ENCODE measurements at regions not wholly inside any gene's neighbourhood (a gene's known extent, or its start where the extent isn't known, plus 50 kb on each side); places are given as distances from the start of the nearest gene placed in this dataset.
"Not testable (repeated sequence)": the region's sequence is repeated elsewhere in the genome, so short reads cannot be mapped to it uniquely, and the experiment has no call there.

DNA sequence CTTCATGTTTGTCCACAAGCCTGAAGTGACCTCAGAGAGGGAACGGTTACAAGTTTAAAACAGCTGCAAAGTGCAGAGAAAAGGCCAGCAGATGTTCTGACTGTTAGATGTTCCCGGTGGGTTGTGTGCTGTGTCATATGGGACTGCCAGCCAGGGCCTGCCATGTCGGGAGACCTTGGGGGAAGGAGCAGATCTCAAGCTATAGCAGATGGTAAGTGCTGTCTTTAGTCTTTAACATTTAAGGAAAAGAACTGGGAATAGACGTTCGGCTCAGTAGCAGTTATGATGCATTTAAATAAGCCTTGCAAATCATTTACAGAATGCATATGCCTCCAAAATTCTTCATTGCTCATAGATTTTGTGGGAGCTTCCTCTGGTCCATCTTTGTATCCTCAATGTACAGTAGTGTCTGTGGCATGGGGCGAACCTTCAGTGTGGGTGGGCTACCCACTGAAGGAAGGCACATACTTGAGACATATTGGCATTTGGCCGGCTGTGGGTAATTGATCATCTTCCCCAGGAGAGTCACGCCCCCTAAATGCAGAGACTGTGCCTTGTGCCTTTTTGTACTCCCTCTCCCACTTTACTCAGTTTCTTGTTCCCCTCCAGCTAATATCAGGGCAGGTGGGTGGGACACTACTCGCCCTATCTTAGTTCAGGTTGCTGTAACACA, 131.9 kb downstream of the NPIPB5 start:
- ChIA-PET CTCF (no interaction called here), POLR2A (no interaction called here)
- no peaks in the 10 kb centered on the region for H3K27me3 Mint-ChIP-seq
- H3K4me1 ChIP-seq (ENCODE audit: control insufficient read depth in 2 of 2, insufficient read depth in 2 of 2, low read length in 2 of 2), result no peaks in the 10 kb centered on the region
- H3K4me3 Mint-ChIP-seq, result no peak overlapping the region
- H3K36me3 Mint-ChIP-seq, result no peaks in the 10 kb centered on the region
- H3K9me3 Mint-ChIP-seq, result no peaks in the 10 kb centered on the region
- no peak overlapping the region for H3K27ac Mint-ChIP-seq
- H3K27ac ChIP-seq (ENCODE audit: low read depth, low read length), result no peak overlapping the region
- peaks cover 0 to 2% (median 0%) of the 10 kb centered on the region in 3 experiments for H3K9me3 ChIP-seq (ENCODE audit: control insufficient read depth in 2 of 3, low read length in 3 of 3)
- H3K4me1 Mint-ChIP-seq, result no peaks in the 10 kb centered on the region
- H3K4me3 ChIP-seq (ENCODE audit: low read length), result no peak overlapping the region
- DNase-seq, result no peak
- intact Hi-C loops (cut with micrococcal nuclease), result no loop called here
- no peak for ATAC-seq
- peaks cover 0 to 4% of the 10 kb centered on the region in 2 donors for H3K27me3 ChIP-seq (ENCODE audit: control insufficient read depth in 2 of 2, insufficient read depth in 2 of 2, low read length in 2 of 2)
- H3K36me3 ChIP-seq (ENCODE audit: control insufficient read depth in 2 of 3, insufficient read depth in 3 of 3, low read length in 3 of 3), result no peaks in the 10 kb centered on the region

DNA sequence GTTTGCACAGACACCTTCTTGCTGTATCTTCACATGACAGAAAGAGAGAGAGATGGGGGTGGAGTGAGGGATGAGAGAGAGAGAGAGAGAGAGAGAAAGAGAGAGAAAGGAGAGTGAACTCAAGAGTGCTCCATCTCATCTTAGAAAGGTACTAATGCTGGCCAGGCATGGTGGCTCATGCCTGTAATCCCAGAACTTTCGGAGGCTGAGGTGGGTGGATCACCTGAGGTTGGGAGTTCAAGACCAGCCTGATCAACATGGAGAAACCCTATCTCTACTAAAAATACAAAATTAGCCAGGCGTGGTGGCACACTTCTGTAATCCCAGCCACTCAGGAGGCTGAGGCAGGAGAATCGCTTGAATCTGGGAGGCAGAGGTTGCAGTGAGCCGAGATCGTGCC, 132.5 kb downstream of the NPIPB5 start:
- POLR2A ChIA-PET; H3K27ac ChIP-seq (ENCODE audit: low read depth, low read length); H3K4me3 Mint-ChIP-seq; H3K36me3 Mint-ChIP-seq; H3K4me3 ChIP-seq (ENCODE audit: low read length); CTCF ChIA-PET; H3K4me1 Mint-ChIP-seq; H3K9me3 ChIP-seq (ENCODE audit: control insufficient read depth in 2 of 3, low read length in 3 of 3); H3K27me3 Mint-ChIP-seq; H3K27me3 ChIP-seq (ENCODE audit: control insufficient read depth in 2 of 2, insufficient read depth in 2 of 2, low read length in 2 of 2); H3K36me3 ChIP-seq (ENCODE audit: control insufficient read depth in 2 of 3, insufficient read depth in 3 of 3, low read length in 3 of 3); ATAC-seq; H3K27ac Mint-ChIP-seq; H3K4me1 ChIP-seq (ENCODE audit: control insufficient read depth in 2 of 2, insufficient read depth in 2 of 2, low read length in 2 of 2); H3K9me3 Mint-ChIP-seq; intact Hi-C loops (cut with micrococcal nuclease): not testable (repeated sequence)
- DNase-seq, result peak in 1 of 9 donors; percentile 7

DNA sequence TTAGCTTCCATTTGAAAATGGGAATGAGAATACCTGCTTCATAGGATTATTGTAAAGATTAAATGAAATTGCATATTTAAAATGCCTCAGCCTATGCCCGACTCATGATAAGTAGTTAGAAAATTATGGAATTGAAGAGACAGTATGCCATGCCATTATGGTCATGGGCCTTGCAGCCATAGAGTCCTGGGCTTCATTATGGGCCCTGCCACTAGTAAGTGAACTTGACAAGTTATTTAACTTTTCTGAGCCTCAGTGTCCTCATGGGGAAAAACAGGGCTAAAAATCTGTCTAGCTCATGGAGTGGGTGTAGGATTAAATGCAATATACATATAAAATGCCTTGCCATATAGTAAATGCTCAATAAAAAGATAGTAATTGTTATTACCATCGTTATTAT, 133.2 kb downstream of the NPIPB5 start:
- Histone ChIP-seq H3K4me3 (ENCODE audit: low read length) (no peak overlapping the region), H3K4me1 (ENCODE audit: control insufficient read depth in 2 of 2, insufficient read depth in 2 of 2, low read length in 2 of 2) (no peaks in the 10 kb centered on the region), H3K36me3 (ENCODE audit: control insufficient read depth in 2 of 3, insufficient read depth in 3 of 3, low read length in 3 of 3) (no peaks in the 10 kb centered on the region), H3K9me3 (ENCODE audit: control insufficient read depth in 2 of 3, low read length in 3 of 3) (no peaks in the 10 kb centered on the region), H3K27me3 (ENCODE audit: control insufficient read depth in 2 of 2, insufficient read depth in 2 of 2, low read length in 2 of 2) (peaks cover 0 to 4% of the 10 kb centered on the region in 2 donors), H3K27ac (ENCODE audit: low read depth, low read length) (no peak overlapping the region)
- H3K27me3 Mint-ChIP-seq, result no peaks in the 10 kb centered on the region
- DNase-seq (no peak), ATAC-seq (no peak)
- POLR2A ChIA-PET, result no interaction called here
- no peaks in the 10 kb centered on the region for H3K36me3 Mint-ChIP-seq
- intact Hi-C loops (cut with micrococcal nuclease), result no loop called here
- no peak overlapping the region for H3K27ac Mint-ChIP-seq
- no peaks in the 10 kb centered on the region for H3K9me3 Mint-ChIP-seq
- CTCF ChIA-PET, result no interaction called here
- H3K4me3 Mint-ChIP-seq, result no peak overlapping the region
- no peaks in the 10 kb centered on the region for H3K4me1 Mint-ChIP-seq

DNA sequence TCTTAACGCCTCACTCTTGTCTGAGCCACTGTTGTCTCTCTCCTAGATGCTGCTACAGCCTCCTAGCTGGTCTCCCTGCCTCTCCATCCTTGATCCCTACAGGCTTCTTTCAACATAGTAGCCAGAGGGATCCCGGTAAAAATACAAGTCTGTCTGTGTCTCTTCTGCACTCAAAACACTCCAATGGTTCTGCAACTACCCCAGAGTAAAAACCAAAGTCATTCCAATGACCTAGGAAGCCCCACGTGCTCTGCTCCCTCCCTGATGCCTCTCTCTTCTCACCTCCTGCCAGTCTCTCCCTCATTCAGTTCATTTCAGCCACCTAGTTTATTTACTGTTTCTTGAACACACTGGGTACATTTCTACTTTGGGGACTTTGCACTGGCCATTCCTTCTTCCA, 135.2 kb downstream of the NPIPB5 start:
- POLR2A ChIA-PET, result no interaction called here

DNA sequence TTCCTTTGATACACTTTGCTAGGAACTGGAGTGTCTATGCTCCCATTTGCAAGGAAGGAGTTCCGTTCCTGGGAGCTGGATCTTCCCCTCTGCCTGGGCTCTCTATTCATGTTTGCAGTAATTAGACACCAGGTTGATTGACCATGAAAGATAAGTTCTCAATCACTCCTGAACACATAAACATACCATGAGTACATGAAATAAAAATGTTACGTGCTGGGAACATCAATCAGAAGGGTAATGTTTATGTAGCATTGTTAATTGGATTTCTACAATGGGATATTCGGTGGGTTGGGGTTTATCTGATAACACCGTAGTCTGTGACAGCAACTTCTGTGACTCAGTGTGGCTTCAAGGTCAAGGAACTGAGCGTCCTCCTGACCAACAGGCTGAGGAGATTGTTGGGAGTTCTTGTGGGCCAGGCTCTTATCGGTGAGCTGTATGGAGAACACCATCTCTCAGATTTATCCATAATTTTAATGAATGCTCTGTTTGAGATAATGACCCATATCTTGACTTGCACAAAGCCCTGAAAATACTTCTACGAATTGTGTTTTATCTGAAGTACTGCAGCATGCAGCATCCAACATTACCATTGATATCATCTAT, 136.4 kb downstream of the NPIPB5 start:
- no peak overlapping the region for H3K27ac ChIP-seq (ENCODE audit: low read depth, low read length)
- ATAC-seq, result no peak
- no peaks in the 10 kb centered on the region for H3K27me3 ChIP-seq (ENCODE audit: control insufficient read depth in 2 of 2, insufficient read depth in 2 of 2, low read length in 2 of 2)

More for the DNA sequence above, 135.2 kb downstream of the NPIPB5 start:
- Histone ChIP-seq H3K4me1 (ENCODE audit: control insufficient read depth in 2 of 2, insufficient read depth in 2 of 2, low read length in 2 of 2) (no peaks in the 10 kb centered on the region), H3K36me3 (ENCODE audit: control insufficient read depth in 2 of 3, insufficient read depth in 3 of 3, low read length in 3 of 3) (no peaks in the 10 kb centered on the region), H3K27ac (ENCODE audit: low read depth, low read length) (no peak overlapping the region), H3K4me3 (ENCODE audit: low read length) (no peak overlapping the region), H3K9me3 (ENCODE audit: control insufficient read depth in 2 of 3, low read length in 3 of 3) (no peaks in the 10 kb centered on the region), H3K27me3 (ENCODE audit: control insufficient read depth in 2 of 2, insufficient read depth in 2 of 2, low read length in 2 of 2) (peaks cover 0 to 4% of the 10 kb centered on the region in 2 donors)
- no peak overlapping the region for H3K4me3 Mint-ChIP-seq
- no peak overlapping the region for H3K27ac Mint-ChIP-seq
- CTCF ChIA-PET, result no interaction called here
- H3K27me3 Mint-ChIP-seq, result peaks cover 0 to 3% (median 0%) of the 10 kb centered on the region in 5 donors
- H3K36me3 Mint-ChIP-seq, result no peaks in the 10 kb centered on the region
- DNase-seq (no peak), ATAC-seq (no peak)
- H3K9me3 Mint-ChIP-seq, result no peaks in the 10 kb centered on the region
- intact Hi-C loops (cut with micrococcal nuclease), result no loop called here
- no peaks in the 10 kb centered on the region for H3K4me1 Mint-ChIP-seq

DNA sequence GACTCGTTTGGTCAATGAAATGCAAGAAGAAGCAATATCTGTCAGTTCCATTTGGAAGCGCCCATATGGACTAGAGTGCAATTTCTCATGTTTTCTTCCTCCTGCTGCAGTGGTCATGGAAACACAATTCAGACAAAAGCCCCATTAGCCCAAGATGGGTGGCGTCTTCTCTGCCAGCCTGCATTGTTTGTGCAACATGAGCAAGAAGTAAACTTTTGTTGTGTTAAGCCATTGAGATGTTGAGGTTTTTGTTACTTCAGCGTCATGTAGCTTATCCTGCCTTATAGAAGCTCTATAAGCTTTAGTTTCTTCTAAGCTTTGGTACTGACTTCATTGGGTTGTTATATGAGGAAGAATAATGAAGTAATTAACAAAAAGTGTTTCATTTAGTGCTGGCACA, 137.4 kb downstream of the NPIPB5 start:
- Histone ChIP-seq H3K36me3 (ENCODE audit: control insufficient read depth in 2 of 3, insufficient read depth in 3 of 3, low read length in 3 of 3) (no peaks in the 10 kb centered on the region), H3K4me3 (ENCODE audit: low read length) (no peak overlapping the region), H3K9me3 (ENCODE audit: control insufficient read depth in 2 of 3, low read length in 3 of 3) (no peaks in the 10 kb centered on the region), H3K27me3 (ENCODE audit: control insufficient read depth in 2 of 2, insufficient read depth in 2 of 2, low read length in 2 of 2) (no peaks in the 10 kb centered on the region), H3K27ac (ENCODE audit: low read depth, low read length) (no peak overlapping the region), H3K4me1 (ENCODE audit: control insufficient read depth in 2 of 2, insufficient read depth in 2 of 2, low read length in 2 of 2) (no peaks in the 10 kb centered on the region)
- peaks cover under 1 to 12% (median 3%) of the 10 kb centered on the region in 5 donors for H3K27me3 Mint-ChIP-seq
- DNase-seq (no peak), ATAC-seq (no peak)
- H3K4me1 Mint-ChIP-seq, result no peaks in the 10 kb centered on the region
- no peak overlapping the region for H3K4me3 Mint-ChIP-seq
- H3K36me3 Mint-ChIP-seq, result no peaks in the 10 kb centered on the region
- intact Hi-C loops (cut with micrococcal nuclease), result no loop called here
- POLR2A ChIA-PET, result no interaction called here
- peaks cover 0 to 1% (median 0%) of the 10 kb centered on the region in 11 donors for H3K9me3 Mint-ChIP-seq
- no peak overlapping the region for H3K27ac Mint-ChIP-seq
- CTCF ChIA-PET, result no interaction called here

More for the DNA sequence above, 136.4 kb downstream of the NPIPB5 start:
- Mint-ChIP-seq H3K9me3 (peaks cover 0 to 1% (median 0%) of the 10 kb centered on the region in 11 donors), H3K4me3 (no peak overlapping the region), H3K4me1 (no peaks in the 10 kb centered on the region), H3K27ac (no peak overlapping the region), H3K27me3 (peaks cover 0 to 6% (median 3%) of the 10 kb centered on the region in 5 donors), H3K36me3 (no peaks in the 10 kb centered on the region)
- H3K4me3 ChIP-seq (ENCODE audit: low read length), result no peak overlapping the region
- H3K36me3 ChIP-seq (ENCODE audit: control insufficient read depth in 2 of 3, insufficient read depth in 3 of 3, low read length in 3 of 3), result no peaks in the 10 kb centered on the region
- ChIA-PET POLR2A (no interaction called here), CTCF (no interaction called here)
- H3K4me1 ChIP-seq (ENCODE audit: control insufficient read depth in 2 of 2, insufficient read depth in 2 of 2, low read length in 2 of 2), result no peaks in the 10 kb centered on the region
- no peaks in the 10 kb centered on the region for H3K9me3 ChIP-seq (ENCODE audit: control insufficient read depth in 2 of 3, low read length in 3 of 3)
- intact Hi-C loops (cut with micrococcal nuclease), result no loop called here
- no peak for DNase-seq

DNA sequence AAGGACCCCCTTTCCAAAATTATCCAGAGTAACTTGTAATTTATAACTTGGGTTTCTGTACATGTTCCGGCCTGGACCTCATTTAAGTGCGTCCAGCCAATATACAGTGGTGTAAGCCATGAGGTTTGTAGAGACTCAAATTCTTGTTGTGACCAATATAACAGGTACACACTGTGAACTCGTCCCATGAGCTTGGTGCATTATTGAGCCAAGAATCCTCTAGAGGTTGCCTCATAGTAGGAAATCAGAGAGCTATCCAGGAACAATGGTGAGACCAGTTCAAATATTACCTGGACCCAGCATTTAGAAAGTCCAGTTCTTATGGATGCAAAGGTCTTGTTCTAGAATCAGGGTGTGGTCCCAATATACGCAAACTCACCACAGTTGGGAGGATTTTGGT, 138.2 kb downstream of the NPIPB5 start:
- Mint-ChIP-seq H3K9me3 (peaks cover 0 to 1% (median 0%) of the 10 kb centered on the region in 11 donors), H3K27me3 (peaks cover 4 to 18% (median 6%) of the 10 kb centered on the region in 5 donors), H3K4me3 (no peak overlapping the region), H3K27ac (no peak overlapping the region), H3K4me1 (no peaks in the 10 kb centered on the region), H3K36me3 (no peaks in the 10 kb centered on the region)
- H3K36me3 ChIP-seq (ENCODE audit: control insufficient read depth in 2 of 3, insufficient read depth in 3 of 3, low read length in 3 of 3), result no peaks in the 10 kb centered on the region
- POLR2A ChIA-PET, result no interaction called here
- H3K9me3 ChIP-seq (ENCODE audit: control insufficient read depth in 2 of 3, low read length in 3 of 3), result no peaks in the 10 kb centered on the region
- no peaks in the 10 kb centered on the region for H3K4me1 ChIP-seq (ENCODE audit: control insufficient read depth in 2 of 2, insufficient read depth in 2 of 2, low read length in 2 of 2)
- CTCF ChIA-PET, result interaction anchor here (0.6 to 1.1 kb wide), 2 partner anchors 9 to 12 kb away, joined by 3 read pairs; no protein-coding TSS in a partner anchor
- H3K4me3 ChIP-seq (ENCODE audit: low read length), result no peak overlapping the region
- no peaks in the 10 kb centered on the region for H3K27me3 ChIP-seq (ENCODE audit: control insufficient read depth in 2 of 2, insufficient read depth in 2 of 2, low read length in 2 of 2)
- H3K27ac ChIP-seq (ENCODE audit: low read depth, low read length), result no peak overlapping the region
- DNase-seq, result no peak
- ATAC-seq, result no peak
- intact Hi-C loops (cut with micrococcal nuclease), result no loop called here

Data from naive thymus-derived CD4-positive, alpha-beta T cell (primary cell).